HL-60/S4 treated with retinoic acid at 250 ng/mL for 4 days and 3 days (cell line): ENCODE measurements at regions not wholly inside any gene's neighbourhood (a gene's known extent, or its start where the extent isn't known, plus 50 kb on each side); places are given as distances from the start of the nearest gene placed in this dataset.

Experiments used
- in situ Hi-C: fragments of 300-500 bp; cut with MboI; formaldehyde crosslinking; loops from 2 replicates; pipeline ENCODE4 v1.7.0; 2022; ENCODE audit warnings: low sequenced_read_pairs

DNA sequence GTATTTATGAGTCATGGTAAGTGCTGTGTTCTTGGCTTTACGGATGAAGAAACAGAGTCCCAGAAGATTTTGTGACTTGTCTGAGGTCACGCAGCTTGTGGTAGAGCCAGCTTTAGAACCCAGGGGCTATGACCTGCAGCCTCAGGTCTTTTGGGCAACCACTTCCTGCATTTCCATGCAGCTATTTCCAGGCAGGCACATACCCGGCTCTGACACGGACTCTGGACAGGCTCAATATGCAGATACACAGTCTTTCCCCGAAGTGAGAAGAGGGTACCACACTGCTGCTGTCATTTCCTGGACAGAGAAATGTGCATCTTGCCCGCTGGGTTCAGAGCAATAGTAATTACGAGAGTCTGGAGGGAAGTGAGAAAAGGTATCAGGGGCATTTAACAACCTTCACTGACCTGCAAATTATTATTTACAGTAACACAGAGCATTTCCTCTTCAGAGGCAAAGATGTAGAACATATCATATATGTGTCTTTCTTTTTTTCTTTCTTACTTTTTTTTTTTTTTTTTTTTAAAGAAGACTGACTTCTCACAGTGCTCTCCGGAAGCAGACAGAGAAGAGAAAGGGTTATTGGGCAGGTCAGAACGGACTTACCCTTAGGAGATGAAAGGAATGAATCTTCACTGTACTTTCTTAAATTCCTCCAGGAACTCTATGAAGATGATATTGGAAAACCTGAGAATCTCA, 185.1 kb downstream of the CLIC5 start:
- in situ Hi-C loops: no loop called here

DNA sequence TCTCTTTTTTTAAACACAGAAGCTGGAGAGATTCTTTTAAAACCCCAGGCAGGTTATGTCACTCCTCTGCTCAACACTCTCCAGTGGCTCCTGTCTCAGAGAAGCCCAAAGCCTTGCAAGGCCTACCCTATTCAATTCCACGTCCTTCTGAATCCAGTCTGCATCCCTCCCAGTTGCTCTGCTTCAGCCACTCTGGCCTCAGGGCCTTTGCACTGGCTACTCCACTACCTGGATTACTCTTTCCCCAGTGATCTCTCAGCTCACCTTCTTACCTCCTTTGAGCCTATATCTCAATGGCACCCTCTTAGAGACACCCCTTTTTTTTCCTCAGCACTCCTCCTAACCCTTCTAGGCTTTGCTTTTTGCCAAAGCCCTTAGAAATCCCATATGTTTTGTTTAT, 185.8 kb downstream of the CLIC5 start:
- in situ Hi-C loops: no loop called here

DNA sequence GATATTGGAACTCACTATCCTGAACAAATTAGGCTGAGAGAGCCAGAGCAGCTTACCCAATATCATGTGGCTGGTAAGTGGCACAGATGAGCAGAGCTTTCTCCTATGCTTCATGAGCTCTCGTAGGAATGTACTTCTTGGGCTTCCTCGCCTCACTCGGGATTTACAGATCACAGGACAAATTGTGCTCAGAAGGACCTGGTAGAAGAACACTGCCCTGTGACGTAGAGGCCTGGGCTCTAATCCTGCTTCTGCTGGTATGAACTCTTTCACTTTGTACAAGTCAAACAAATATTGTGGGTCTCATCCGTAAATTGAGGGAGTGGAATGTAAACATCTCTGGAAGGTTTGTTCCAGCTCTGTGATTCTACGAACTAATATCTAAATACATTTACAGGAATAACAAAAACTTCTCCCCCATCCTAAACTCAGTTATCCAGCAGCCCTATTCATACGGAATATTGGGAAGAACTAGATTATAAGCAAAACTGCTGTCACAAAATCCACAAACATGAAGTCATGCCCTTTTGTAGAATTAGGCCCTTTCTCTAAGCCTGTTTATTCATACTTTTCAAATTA, 187.6 kb downstream of the CLIC5 start:
- in situ Hi-C loops: no loop called here

DNA sequence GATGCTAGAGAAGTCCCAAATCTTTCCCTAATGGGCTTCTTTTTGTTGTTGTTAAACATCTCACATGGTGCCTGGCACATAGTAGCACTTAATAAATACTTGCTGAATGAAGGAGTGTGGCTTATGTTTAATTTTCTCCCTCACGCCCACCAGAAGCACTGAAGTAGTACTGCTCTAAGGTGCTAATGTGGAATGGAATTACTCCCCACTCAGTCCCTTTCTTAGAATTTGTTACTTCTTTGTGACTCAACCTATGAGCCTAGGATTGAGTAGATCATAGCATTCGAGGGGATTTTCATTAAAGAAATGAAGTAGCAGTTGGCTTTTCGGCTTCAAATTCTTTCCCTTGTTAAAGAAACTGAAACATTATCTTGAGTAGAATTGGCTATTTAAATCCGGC, 192.8 kb downstream of the CLIC5 start:
- in situ Hi-C loops: no loop called here

DNA sequence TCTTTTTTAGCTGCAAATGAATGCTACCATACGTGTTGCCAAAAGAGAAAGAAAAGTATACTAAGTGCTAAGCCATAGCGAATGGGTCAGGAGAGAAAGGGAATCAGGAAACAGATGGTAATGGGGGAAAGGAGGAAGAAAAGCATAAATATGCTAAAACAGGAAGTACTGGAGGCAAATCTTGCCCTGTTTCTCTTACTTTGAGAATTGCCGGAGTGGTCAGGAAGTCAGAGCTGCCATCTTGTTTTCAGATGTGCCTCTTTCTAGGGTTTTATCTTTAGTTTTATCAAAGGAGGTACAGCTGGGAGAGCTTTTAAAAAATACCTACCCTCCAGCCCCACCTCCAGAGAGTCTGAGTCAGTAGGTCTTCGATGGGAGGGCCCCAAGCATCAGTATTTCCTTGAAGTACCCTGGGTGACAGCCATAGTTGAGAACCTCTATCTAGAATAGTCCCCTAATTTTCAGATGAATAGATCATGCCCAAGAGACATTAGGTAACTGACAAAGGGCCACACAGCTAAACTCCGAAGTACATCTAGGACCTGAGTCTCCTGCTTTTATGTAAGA, 193.3 kb downstream of the CLIC5 start:
- in situ Hi-C loops: no loop called here

DNA sequence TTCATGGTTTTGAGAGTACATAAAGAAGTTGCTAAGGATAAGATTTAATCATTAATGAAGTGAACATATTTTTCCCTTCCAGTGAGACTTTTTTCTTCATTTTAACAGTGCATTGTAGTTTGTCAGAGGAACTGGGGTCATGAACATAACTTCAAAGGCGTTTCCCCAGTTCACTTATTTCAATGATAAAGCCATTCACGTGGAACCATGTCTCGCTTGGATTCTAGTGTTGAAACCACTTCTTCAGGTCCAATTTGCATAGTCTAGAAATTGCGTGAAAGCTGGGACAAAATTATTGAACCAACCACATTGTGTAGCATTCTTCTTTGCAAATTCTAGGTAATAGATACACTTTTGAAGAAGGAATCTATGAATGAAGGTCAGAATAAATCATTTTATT, 197.0 kb downstream of the CLIC5 start:
- in situ Hi-C loops: no loop called here

DNA sequence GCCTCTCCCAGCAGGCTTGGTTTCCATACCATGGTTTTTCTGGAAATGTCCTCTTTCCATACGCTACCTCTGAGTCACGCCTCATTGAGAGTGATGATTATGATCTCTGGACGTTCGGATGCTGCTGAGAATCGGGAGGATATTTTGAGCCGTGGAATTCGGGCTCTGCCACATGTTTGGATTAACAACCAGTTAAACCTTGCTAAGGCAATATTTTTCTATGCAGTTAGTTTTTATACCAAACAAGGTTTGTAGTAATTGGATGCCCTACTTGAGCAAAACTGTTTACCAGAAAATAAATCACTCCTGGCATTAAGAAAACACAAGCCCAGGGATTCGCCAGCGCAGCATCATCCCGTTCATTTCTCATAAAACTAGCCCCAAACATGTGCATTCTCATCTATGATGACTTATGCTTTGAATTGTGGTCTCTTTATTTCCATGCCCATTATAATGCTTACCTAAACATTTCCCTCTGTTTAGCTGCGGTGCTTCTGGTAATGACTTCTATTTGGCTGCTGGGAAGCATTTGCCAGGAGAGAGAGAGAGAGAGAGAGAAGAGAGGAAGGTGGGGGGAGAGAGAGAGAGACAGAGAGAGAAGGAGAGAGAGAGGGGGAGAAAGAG, 198.9 kb downstream of the CLIC5 start:
- in situ Hi-C loops: no loop called here

DNA sequence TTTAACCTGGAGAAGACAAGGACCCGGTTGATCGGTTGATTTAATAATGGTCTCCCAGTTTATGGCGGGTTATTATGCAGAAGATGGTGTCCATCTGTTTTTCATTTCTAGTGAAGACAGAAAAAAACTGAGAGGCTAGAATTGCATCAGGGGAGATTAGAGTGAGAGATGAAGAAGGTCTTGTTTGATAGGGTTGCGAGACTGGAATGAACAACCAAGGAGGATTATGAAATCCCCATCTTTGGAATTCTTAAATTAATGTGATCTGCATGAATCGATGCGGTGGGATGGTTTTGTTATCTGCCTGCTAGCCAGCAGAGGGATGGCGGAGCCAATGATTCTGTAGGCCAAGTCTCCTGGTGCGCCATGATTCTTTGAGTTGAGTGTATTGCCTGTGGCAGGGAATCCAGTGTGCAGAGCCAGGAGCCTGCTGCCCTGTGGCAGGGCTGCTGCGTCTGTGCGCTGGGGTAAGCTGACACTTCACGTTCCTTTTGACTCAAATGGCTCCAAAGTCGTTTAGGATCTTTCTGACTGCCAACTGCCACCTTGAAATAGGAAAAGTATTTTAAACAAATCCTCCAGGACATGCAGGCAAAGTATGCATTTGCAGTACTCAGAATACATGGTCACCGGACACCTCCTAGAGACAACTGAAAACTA, 200.1 kb downstream of the CLIC5 start:
- in situ Hi-C loops: no loop called here

DNA sequence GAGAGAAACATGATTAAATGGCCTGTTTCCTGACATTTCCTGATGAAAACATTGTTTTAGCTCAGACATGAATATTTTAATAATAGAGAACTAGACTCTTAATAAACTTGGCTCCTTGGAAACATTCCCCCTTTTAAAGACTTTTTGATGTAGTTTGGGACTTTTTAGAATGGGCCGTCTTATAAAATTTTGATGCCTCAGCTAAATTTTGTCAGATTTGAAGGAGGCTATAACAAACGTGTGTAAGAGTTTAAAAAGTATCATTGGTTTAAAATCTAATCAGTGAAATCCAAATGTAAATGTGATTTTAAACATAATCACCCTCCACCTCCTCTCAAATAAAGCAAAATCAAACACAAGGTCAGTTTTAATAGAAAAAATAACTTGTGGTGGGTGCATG, 200.9 kb downstream of the CLIC5 start:
- in situ Hi-C loops: no loop called here

DNA sequence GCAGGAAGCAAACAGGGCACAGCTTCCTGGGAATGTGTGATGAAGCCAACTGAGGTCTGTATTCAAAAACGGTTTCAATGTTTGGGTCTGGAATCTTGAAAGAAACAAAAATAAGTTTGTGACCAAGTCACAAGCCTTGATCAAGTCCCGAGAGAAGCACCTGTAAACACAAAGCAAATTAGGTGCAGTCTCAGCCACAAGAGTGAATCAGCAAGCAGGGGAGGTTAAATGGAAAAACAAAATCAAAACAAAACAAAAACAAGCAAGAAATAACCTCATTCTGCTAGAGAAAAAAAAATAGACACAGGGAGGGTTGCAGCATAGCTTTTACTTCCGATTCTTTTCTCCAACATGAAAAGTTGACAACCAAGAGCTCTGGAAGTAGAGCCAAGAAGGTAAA, 201.7 kb downstream of the CLIC5 start:
- in situ Hi-C loops: no loop called here

DNA sequence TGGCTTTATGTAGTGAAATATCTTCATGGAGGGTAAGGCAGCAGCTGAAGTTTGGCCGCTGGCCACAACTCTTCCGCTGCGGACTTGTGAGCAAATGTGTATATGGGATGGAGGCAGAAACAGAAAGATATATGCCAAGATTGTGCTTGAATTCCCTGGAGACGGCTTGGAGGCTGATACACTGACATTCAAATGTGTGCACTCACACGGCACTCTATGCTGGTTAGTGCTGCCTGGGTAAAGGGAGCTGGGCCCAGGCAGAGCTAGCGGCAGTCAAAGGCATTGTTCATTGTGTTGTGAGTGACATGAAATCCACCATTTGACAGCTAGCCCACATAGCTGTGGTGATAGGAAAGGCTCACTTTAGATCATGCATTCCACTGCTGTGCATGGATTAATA, 202.7 kb downstream of the CLIC5 start:
- in situ Hi-C loops: no loop called here

DNA sequence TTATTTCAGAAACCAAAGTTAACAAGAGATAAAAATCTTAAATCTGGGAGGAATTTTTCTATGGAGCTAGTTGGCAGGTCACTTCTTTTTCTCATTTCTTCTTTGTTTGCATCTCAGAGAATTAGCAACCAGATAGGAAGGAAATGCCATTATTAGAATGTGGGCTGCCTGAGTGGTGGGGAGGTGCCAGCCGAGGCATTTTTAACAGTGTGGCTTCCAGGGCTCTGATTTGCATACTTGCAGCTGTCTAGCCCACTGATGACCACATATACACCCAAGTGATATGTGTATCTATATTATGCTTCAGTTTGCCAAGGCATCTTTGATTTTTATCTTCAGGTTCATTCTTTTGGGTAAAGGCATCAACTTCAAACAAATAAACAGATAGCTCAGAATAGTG, 206.7 kb downstream of the CLIC5 start:
- in situ Hi-C loops: no loop called here

DNA sequence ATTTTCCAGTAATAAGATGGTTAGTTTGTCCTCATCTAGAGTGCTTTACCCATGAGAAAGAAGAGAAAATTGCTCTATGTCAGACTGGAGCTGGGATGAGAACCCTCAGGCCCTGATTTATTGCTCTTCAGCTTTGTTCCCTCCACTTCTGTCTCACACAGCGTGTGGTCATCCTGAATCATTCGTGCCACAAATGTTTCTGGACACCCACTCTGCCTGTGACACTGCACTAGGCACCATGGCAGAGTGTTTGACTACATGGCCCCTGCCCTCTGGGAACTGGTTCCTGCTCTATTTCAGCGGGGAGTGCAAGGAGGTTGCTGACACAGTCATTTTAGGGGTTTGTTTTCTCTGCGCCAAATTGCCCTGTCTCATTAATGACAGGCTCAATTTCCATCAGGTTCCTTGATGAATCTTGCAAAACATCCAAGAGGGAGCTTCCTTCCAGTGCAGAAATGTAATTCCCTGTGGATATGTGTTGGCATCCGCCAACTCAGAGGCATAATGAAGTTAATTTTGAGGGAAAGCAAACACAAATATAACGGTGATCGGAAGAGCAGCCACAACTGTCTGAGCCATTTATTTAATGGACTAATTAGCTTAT, 207.5 kb downstream of the CLIC5 start:
- in situ Hi-C loops: no loop called here

DNA sequence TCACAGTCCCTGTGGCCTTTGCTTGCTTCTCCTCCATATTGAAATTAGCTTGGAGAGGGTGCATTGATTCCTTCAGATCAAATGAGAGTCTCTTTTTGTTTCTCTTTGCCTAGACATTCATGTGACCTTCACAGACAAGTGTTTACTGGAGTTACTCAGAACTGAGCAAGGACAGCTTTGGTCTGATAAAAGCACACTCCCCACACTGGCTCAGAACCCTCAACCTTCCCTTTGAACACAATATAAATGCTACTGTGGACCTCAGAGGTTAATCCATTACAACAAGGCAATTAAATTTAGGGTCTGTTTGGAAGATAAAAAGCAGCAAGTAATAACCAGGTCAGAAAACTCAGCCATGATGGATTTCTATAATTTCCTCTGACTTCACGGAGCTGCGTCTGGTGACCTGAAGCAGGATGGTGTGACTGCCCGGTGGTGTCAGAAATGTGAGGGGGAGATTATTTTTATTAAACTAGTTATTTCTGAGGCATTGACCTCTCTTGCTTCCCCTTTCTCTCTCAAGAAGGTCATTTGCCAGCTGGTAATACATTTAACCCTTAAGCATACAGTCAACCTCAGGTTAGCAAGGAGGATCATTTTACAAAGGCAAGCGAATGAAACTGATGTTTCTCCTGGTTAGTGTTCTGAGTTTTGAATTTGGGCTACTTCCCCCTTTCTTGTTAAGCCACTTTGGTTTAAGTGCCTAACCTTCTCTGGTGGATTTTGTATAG, 208.2 kb downstream of the CLIC5 start:
- in situ Hi-C loops: no loop called here

DNA sequence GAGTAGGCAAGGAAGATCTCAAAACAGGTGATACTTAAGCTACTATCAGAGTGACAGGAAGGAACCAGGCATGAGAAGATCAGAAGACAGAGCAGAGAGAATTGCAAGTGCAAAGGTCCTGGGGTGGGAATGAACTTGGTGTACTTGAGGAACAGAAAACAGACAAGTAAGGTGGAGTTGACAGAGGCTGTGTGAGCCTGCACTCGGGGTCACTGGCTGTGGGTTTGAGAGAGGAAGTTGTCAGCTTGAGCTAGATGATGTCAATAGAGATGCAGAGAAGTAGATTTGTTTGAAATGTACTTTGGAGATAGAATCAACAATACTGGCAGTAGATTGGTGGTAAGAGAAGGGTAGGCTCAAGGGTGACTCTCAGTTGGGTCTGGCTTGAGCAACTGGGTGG, 209.5 kb downstream of the CLIC5 start:
- in situ Hi-C loops: no loop called here

DNA sequence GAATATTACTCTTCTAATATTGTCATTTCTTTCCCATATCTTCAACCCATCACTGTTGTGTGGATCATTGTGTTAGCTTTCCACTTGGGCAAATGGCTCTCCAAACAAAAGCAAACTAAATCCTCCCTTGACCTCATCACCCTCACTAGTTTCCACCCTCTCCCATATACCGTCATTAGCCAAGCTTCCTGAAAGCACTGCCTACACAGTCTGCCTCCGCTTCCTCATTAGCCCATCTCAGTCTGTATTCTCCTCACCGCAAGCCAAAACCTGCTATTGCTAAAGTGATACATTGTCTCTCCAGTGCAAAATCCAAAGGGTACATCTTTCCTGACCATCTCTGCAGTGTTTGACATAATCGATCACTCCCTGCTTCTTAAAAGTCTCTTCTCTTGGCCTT, 212.6 kb downstream of the CLIC5 start:
- in situ Hi-C loops: no loop called here

DNA sequence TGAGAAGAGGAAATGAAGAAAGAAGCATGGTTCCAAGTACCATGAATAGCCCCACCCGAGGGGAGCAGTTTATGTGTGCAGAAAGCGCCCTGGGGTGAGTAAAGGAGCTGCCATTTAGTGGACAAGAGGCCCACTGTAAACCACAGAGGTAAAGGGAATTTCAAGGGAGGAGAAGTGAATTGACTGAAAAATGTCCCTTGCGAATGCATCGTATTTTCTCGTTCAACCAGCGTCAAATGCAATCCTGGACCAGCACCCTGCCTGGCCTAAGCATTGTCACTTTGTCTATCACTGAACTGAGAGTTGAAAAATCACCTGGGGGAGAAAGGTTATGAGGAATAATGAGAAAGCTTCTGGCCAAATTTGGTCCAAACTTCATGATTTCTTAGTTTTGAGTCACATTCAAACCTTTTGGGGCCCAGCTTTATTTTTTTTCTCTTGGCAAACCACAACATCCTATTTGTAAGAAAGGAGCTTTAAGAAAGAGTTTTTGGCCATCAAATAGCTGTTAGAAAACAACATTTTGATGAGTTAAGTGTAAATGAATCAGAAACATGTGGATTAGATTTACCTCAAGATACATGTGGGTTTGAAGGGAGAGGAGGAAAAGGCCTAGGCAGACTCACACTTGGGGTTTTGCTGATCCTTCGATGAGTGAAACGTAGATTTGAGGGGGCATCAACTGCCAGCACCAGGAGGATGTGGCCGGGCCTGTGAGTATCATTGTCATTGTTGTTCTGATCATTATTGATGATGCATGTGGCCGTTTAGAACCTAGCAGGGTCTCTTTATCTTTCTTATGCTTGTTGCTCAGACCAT, 214.0 kb downstream of the CLIC5 start:
- in situ Hi-C loops: no loop called here

DNA sequence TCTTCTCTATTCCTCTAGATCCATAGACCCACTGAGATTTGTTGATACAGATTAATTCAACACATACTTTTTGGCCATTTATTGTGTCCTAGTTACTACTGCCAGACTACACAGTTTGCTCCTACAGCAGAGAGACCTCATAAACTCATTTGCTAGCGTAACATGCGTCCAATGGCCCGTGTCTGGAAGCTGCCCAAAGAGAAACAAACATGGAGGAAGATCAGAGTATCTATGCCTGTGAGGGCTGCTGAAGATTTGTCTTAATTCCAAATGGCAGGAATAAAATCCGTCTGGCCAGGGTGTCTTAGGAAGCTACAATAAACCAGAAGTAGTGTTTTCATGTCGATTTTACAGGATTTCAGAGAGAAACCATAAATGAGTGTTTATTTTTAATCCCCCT, 214.7 kb downstream of the CLIC5 start:
- in situ Hi-C loops: no loop called here

DNA sequence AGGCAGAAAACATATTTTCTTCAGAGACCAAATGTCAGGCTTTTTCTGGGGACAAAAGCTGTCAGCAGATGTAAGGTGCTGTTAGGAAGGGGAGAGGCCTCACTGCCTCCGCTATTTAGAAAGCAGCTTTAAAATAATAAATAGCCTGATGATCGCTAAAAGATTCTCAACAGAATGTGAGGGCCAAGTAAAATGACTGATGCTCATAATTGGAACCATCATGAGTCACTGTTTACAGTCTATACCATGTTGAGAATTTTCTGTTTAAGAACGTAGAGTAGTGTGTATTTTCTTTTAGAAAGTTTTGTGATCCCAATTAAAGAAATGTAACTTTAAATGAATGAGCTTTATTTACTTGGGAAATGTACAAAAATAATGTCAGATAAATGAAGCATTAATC, 220.0 kb downstream of the CLIC5 start:
- in situ Hi-C loops: no loop called here

DNA sequence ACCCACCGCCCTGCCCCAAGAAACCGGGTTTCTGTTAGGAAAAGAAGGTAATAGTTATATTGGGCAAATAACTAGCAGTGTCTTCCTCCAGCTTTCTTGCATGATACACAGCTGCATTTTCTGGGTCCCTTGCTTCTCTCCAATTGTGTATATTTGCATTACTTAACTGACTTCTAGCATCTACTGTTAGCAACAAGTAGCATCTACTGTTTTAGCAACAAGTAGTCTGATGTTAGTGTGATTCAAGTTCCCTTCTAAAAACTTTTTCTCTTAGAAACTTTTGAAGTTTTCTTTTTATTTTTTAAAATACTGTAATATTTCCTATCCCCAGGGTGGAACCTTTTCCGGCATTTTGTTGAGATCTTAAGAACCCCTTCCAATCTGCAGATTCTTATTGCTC, 221.2 kb downstream of the CLIC5 start:
- in situ Hi-C loops: no loop called here
